GM12878 (cell line): ENCODE measurements at regions not wholly inside any gene's neighbourhood (a gene's known extent, or its start where the extent isn't known, plus 50 kb on each side); places are given as distances from the start of the nearest gene placed in this dataset.

Experiments
- ATAC-seq: fragments of 200-7000 bp; cut with Tn5 transposase; 3 replicates; pipeline ENCODE4 v1.9.1; 2020; ENCODE audit warnings: mild to moderate bottlenecking, moderate library complexity
- BruUV-seq: library from RNA; stranded (reverse); fragments of 400-500 nt; replicated peaks from 2 replicates; lab custom pipeline; 2021; lab: Mats Ljungman, UMichigan
- CTCF ChIA-PET: fragments of 300-600 bp; sonication (Branson Sonifier 250); formaldehyde crosslinking; extraction: SDS; loops from one replicate; lab custom pipeline; 2021; ENCODE audit warnings: inconsistent platforms; lab: Yijun Ruan, JAX
- POLR2A ChIA-PET: fragments of 350-600 bp; formaldehyde crosslinking; extraction: SDS; loops from one replicate; lab custom pipeline; 2021; ENCODE audit warnings: inconsistent platforms; lab: Charles Lee
- RAD21 ChIA-PET: fragments of 300-600 bp; sonication (Branson Sonifier 250); formaldehyde crosslinking; loops from one replicate; lab custom pipeline; 2023; ENCODE audit warnings: antibody characterized with exemption; ENCODE audit not compliant: unreplicated experiment; lab: Charles Lee
- SMC1A ChIA-PET: fragments of 300-600 bp; sonication (Branson Sonifier 250); formaldehyde crosslinking; loops from one replicate; lab custom pipeline; 2023; ENCODE audit not compliant: unreplicated experiment, uncharacterized antibody; lab: Charles Lee
- DNase-seq: peaks from one replicate; pipeline ENCODE4 v3.0.0-alpha.2; 2011; ENCODE audit warnings: low read depth, low spot score
- FAIRE-seq: peaks from 3 replicates; lab custom pipeline; 2011; peaks lifted over from hg19 to GRCh38; lab: Jason Lieb, UNC
- H2AFZ ChIP-seq: 2 replicates; pipeline ENCODE4 v1.6.0; 2011; ENCODE audit warnings: low read depth, low read length, control low read depth; ENCODE audit not compliant: control insufficient read depth
- H3K27ac ChIP-seq: 2 replicates; pipeline ENCODE4 v1.5.1; 2011; ENCODE audit warnings: control low read depth; ENCODE audit not compliant: control insufficient read depth, insufficient read depth
- H3K27me3 ChIP-seq, 2 experiments: replicated peaks in 1 of 2; 2 replicates each; pipeline versions ENCODE4 v1.6.0 to v1.6.1; 2011; ENCODE audit warnings: low read length in 1 of 2; ENCODE audit not compliant: control insufficient read depth in 2 of 2, insufficient read depth in 2 of 2
- H3K36me3 ChIP-seq, 2 experiments: 2 replicates each; pipeline ENCODE4 v1.5.1; 2011; ENCODE audit warnings: low read length in 1 of 2; ENCODE audit not compliant: control insufficient read depth in 2 of 2, insufficient read depth in 2 of 2
- H3K4me1 ChIP-seq: 2 replicates; pipeline ENCODE4 v1.6.1; 2011; ENCODE audit warnings: mild to moderate bottlenecking, low read length, moderate library complexity, mixed read lengths; ENCODE audit not compliant: control insufficient read depth, insufficient read depth
- H3K4me2 ChIP-seq: 2 replicates; pipeline ENCODE4 v1.6.0; 2011; ENCODE audit warnings: control low read depth; ENCODE audit not compliant: control insufficient read depth, insufficient read depth
- H3K4me3 ChIP-seq: fragments of 200-600 bp; sonication (generic); 2 replicates; pipeline ENCODE4 v1.5.1; 2016
- H3K79me2 ChIP-seq: 2 replicates; pipeline ENCODE4 v1.6.0; 2011; ENCODE audit warnings: low read length; ENCODE audit not compliant: control insufficient read depth, insufficient read depth
- H3K9ac ChIP-seq: 2 replicates; pipeline ENCODE4 v1.8.0; 2011; ENCODE audit warnings: low read length, control low read depth, mixed read lengths; ENCODE audit not compliant: control insufficient read depth, insufficient read depth
- H3K9me3 ChIP-seq: replicated peaks from 3 replicates; pipeline ENCODE4 v1.5.1; 2011; ENCODE audit warnings: mild to moderate bottlenecking, low read length; ENCODE audit not compliant: control insufficient read depth, insufficient read depth
- H4K20me1 ChIP-seq: 2 replicates; pipeline ENCODE4 v1.6.0; 2011; ENCODE audit not compliant: control insufficient read depth, insufficient read depth
- ASH2L ChIP-seq: fragments of 300-600, 200-600 bp; sonication (generic); IDR thresholded peaks from 2 replicates; pipeline ENCODE4 v1.6.1; 2017; ENCODE audit warnings: low read depth, mild to moderate bottlenecking, borderline replicate concordance
- CBFB ChIP-seq: IDR thresholded peaks from 2 replicates; pipeline ENCODE4 v1.6.1; 2016; ENCODE audit warnings: antibody characterized with exemption, low read depth
- EGR1 ChIP-seq, 2 experiments: IDR thresholded peaks; 1 replicate in 1 of 2; 2 replicates in 1 of 2; pipeline ENCODE4 v1.6.1; 2011 to 2012; ENCODE audit warnings: low read depth in 2 of 2, low read length in 2 of 2, borderline replicate concordance in 1 of 2, mild to moderate bottlenecking in 1 of 2, moderate library complexity in 1 of 2
- NFYB ChIP-seq: IDR thresholded peaks from 2 replicates; pipeline ENCODE4 v1.6.1; 2011; ENCODE audit warnings: low read depth, mild to moderate bottlenecking, low read length, improper control_type of control experiment, moderate library complexity; ENCODE audit not compliant: insufficient read depth
- NR2C1 ChIP-seq: fragments of 450-650 bp; IDR thresholded peaks from 2 replicates; pipeline ENCODE4 v1.6.1; 2017; ENCODE audit warnings: antibody characterized with exemption, mild to moderate bottlenecking, moderate library complexity
- NR2C2 ChIP-seq: IDR thresholded peaks from 2 replicates; pipeline ENCODE4 v1.6.1; 2011; ENCODE audit warnings: borderline replicate concordance, low read depth; ENCODE audit not compliant: control insufficient read depth, insufficient read length
- PBX3 ChIP-seq: IDR thresholded peaks from 2 replicates; pipeline ENCODE4 v1.6.1; 2011; ENCODE audit warnings: mild to moderate bottlenecking, low read depth, low read length, moderate library complexity; ENCODE audit not compliant: insufficient replicate concordance
- PML ChIP-seq: IDR thresholded peaks from 2 replicates; pipeline ENCODE4 v1.6.1; 2012; ENCODE audit warnings: low read length, inconsistent platforms
- RBBP5 ChIP-seq: fragments of 200-600 bp; sonication (generic); conservative IDR thresholded peaks from 2 replicates; pipeline ENCODE4 v1.6.1; 2016
- SP1 ChIP-seq: IDR thresholded peaks from one replicate; pipeline ENCODE4 v1.6.1; 2011; ENCODE audit warnings: low read depth, low read length
- SREBF1 ChIP-seq: IDR thresholded peaks from 2 replicates; pipeline ENCODE4 v1.6.1; 2012; ENCODE audit warnings: mild to moderate bottlenecking, low read length
- TCF12 ChIP-seq: IDR thresholded peaks from 2 replicates; pipeline ENCODE4 v1.6.1; 2011; ENCODE audit warnings: low read depth, mild to moderate bottlenecking, low read length
- USF1 ChIP-seq: IDR thresholded peaks from 2 replicates; pipeline ENCODE4 v1.6.1; 2011; ENCODE audit warnings: borderline replicate concordance, low read depth, mild to moderate bottlenecking, moderate library complexity, mixed read lengths, low read length; ENCODE audit not compliant: insufficient read depth; ENCODE audit errors: extremely low read length
- ZBED1 ChIP-seq: IDR thresholded peaks from 2 replicates; pipeline ENCODE4 v1.6.1; 2016; ENCODE audit warnings: borderline replicate concordance
- ZNF622 ChIP-seq: fragments of 450-650 bp; IDR thresholded peaks from 2 replicates; pipeline ENCODE4 v1.6.1; 2017; ENCODE audit warnings: mild to moderate bottlenecking, inconsistent platforms
- ZNF687 ChIP-seq: fragments of 450-650 bp; IDR thresholded peaks from 2 replicates; pipeline ENCODE4 v1.6.1; 2017; ENCODE audit warnings: mild to moderate bottlenecking, moderate library complexity
- WGBS: methylation state at CpG from one replicate; pipeline ENCODE4 v1.1.6; 2016; ENCODE audit warnings: low lambda C conversion rate; ENCODE audit not compliant: insufficient replicate concordance, insufficient coverage; ENCODE audit errors: missing lambda C conversion rate; 5-methylcytosine and 5-hydroxymethylcytosine counted together
- in situ Hi-C: fragments of 300-500 bp; cut with MboI; formaldehyde crosslinking; loops from 9 replicates; pipeline ENCODE4 v1.14.3; 2018; ENCODE audit warnings: mixed read lengths
- intact Hi-C: fragments of 100-400 bp; cut with micrococcal nuclease; formaldehyde crosslinking; loops from one replicate; pipeline ENCODE4 v1.14.2; 2022; ENCODE audit not compliant: unreplicated experiment

GRCh38 chr6:135750081-135750480, 101.4 kb upstream of the PDE7B start:
- POLR2A ChIA-PET: no interaction called here
- TF ChIP-seq ASH2L (no peak), PML (no peak), RBBP5 (no peak), SP1 (no peak), ZNF622 (no peak), USF1 (no peak), TCF12 (no peak), EGR1 (IDR thresholded peaks at IDR 0.05; ENCODE audit: borderline replicate concordance in 1 of 2, low read depth in 2 of 2, low read length in 2 of 2) (no peak), SREBF1 (no peak), NFYB (no peak), ZNF687 (no peak), ZBED1 (no peak), CBFB (no peak), PBX3 (no peak), NR2C1 (no peak), NR2C2 (no peak)
- CTCF ChIA-PET: no interaction called here
- DNase-seq (no peak), ATAC-seq (no peak), FAIRE-seq (no peak)
- no peak overlapping the region for H3K27ac ChIP-seq
- RAD21 ChIA-PET: no interaction called here
- intact Hi-C loops: no loop called here
- H3K4me2 ChIP-seq: no peak overlapping the region
- H4K20me1 ChIP-seq: no peaks in the 10 kb centered on the region
- in situ Hi-C loops: no loop called here
- no peak overlapping the region for H3K9ac ChIP-seq
- no peaks in the 10 kb centered on the region for H3K9me3 ChIP-seq
- 93% methylated on average over 1 of the region's 1 CpG for WGBS
- no TSS peak for BruUV-seq
- no peaks in the 10 kb centered on the region for H3K4me1 ChIP-seq
- no peak overlapping the region for H2AFZ ChIP-seq
- no peaks in the 10 kb centered on the region for H3K36me3 ChIP-seq
- H3K27me3 ChIP-seq: no peaks in the 10 kb centered on the region
- no peaks in the 10 kb centered on the region for H3K79me2 ChIP-seq
- SMC1A ChIA-PET: no interaction called here
- H3K4me3 ChIP-seq: no peak overlapping the region
